A549 (cell line): ENCODE measurements at regions not wholly inside any gene's neighbourhood (a gene's known extent, or its start where the extent isn't known, plus 50 kb on each side); places are given as distances from the start of the nearest gene placed in this dataset.

Experiments used
- EP300 ChIP-seq, 2 experiments: fragments of >200 bp; sonication (Bioruptor Twin); formaldehyde crosslinking; IDR thresholded peaks; 2 replicates in 1 of 2; 3 replicates in 1 of 2; pipeline ENCODE4 v1.6.1; 2016 to 2017
- NPAS2 ChIP-seq: fragments of 250-450 bp; sonication (Bioruptor Pico); IDR thresholded peaks from 2 replicates; pipeline ENCODE4 v1.8.0; 2022; ENCODE audit warnings: mild to moderate bottlenecking, moderate library complexity, borderline replicate concordance

DNA sequence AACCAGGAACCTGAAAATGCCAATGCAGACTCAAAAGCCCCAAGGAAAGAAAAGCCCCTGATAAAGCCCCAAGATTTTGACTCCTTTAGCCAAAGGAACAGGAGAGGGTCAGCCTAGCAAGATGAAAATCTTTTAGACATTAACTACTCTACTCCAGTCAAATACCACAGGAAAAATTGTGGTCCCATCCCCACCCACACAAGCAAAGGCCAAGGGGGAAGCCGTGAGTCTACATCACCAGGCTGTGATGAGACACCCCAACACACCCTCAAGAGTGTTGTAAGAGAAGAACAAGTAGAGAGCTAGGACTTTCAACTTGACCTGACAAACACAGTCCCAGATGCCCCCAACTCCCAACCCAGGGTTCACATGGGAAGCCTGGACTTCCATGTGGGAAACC lies 192.8 kb upstream of the NR5A2 start:
- no peak for TF ChIP-seq EP300 (IDR thresholded peaks at IDR 0.05)
- TF ChIP-seq NPAS2 (CRISPR knock-in tag) = no peak
